Skeletal muscle tissue (tissue), 3 donors: ENCODE measurements at regions not wholly inside any gene's neighbourhood (a gene's known extent, or its start where the extent isn't known, plus 50 kb on each side); places are given as distances from the start of the nearest gene placed in this dataset.

ENCODE experiments used
- H3K27ac ChIP-seq: one replicate; pipeline ENCODE4 v1.7.0; 2013; ENCODE audit warnings: mild to moderate bottlenecking, low read depth, low read length, inconsistent platforms
- H3K27me3 ChIP-seq, 3 donors: one replicate each; pipeline ENCODE4 v1.7.0; 2013; ENCODE audit warnings: low read length in 3 of 3; ENCODE audit not compliant: control insufficient read depth in 3 of 3, insufficient read depth in 3 of 3
- H3K36me3 ChIP-seq, 3 donors: one replicate each; pipeline ENCODE4 v1.7.0; 2013; ENCODE audit warnings: low read length in 3 of 3; ENCODE audit not compliant: control insufficient read depth in 3 of 3, insufficient read depth in 3 of 3
- H3K4me1 ChIP-seq, 3 donors: one replicate each; pipeline ENCODE4 v1.7.0; 2013; ENCODE audit warnings: low read length in 3 of 3, mild to moderate bottlenecking in 3 of 3; ENCODE audit not compliant: control insufficient read depth in 3 of 3, insufficient read depth in 3 of 3
- H3K4me3 ChIP-seq, 3 donors: one replicate each; pipeline ENCODE4 v1.7.0; 2013; ENCODE audit warnings: low read length in 3 of 3
- H3K9ac ChIP-seq, 3 donors: one replicate each; pipeline ENCODE4 v1.7.0; 2013; ENCODE audit warnings: low read length in 3 of 3, mild to moderate bottlenecking in 3 of 3, moderate library complexity in 2 of 3, low read depth in 1 of 3
- H3K9me3 ChIP-seq, 3 donors: one replicate each; pipeline ENCODE4 v1.7.0; 2013; ENCODE audit warnings: low read length in 3 of 3; ENCODE audit not compliant: control insufficient read depth in 3 of 3
- donor health status: Osteomylitis.

DNA sequence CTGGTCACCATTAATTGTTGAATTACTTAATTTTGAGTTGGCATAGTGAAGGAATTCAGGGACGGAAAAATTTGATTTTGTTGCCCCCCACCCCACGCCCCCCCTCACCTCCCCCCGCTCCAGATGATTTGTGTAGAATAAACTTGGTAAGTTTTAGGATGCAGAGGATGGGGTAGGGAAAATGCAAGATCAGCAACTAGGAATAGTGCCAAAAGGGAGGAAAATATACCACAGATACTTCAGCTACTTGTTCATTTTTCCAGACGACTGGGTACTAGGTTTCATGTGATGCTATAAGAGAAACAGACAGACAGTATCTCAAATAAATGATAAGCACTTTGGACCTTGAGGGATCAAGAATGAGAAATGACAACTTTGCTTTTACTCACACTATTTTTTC is 862.2 kb upstream of the SEMA6A start:
- Histone ChIP-seq H3K27me3 (no peaks in the 10 kb centered on the region), H3K9me3 (no peaks in the 10 kb centered on the region), H3K4me1 (no peaks in the 10 kb centered on the region), H3K27ac (no peak overlapping the region), H3K36me3 (no peaks in the 10 kb centered on the region), H3K4me3 (no peak overlapping the region), H3K9ac (no peak overlapping the region)

DNA sequence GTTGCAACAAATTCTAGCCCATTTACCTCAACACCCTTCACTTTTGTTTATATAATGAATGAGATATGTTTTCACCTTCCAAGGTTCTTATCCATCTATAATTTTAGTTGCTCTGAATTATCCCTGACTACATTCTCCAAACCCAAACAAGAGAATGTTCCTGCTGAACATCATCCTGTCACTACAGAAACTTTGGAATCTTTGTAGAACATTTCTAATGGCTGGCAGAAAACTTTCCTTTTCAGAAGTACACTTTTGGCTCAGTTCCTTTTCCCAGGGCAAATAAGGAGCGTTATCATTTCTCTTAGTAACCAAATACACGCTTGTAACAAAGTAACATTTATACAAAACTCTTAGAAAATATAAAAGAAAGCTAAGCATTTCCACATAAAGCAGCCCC is 860.6 kb upstream of the SEMA6A start:
- Histone ChIP-seq H3K4me1 (no peaks in the 10 kb centered on the region), H3K4me3 (no peak overlapping the region), H3K36me3 (no peaks in the 10 kb centered on the region), H3K27ac (no peak overlapping the region), H3K9me3 (no peaks in the 10 kb centered on the region), H3K9ac (no peak overlapping the region), H3K27me3 (no peaks in the 10 kb centered on the region)

DNA sequence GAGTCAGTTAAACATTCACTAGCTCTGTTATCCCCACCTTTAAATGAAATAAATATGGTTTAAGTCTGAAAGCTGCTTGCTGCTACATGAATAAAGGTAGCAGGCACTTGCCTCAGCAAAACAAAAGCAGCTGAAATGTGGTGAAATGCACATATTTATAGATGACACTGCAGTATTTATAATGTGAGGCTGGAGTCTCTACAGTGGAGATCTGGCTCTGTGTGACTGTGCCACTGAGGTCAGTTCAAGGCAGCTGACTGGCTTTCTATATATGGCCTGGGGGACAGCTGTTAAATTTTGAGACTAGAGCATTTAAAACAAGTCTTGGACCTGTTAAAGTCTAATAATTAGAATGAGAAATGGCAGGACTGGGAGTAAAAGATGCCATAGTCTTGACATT is 859.6 kb upstream of the SEMA6A start:
- H3K27me3 ChIP-seq = no peaks in the 10 kb centered on the region

GRCh38 chr5:117433818-117434217 is 859.2 kb upstream of the SEMA6A start:
- no peaks in the 10 kb centered on the region for H3K4me1 ChIP-seq
- no peak overlapping the region for H3K27ac ChIP-seq
- H3K27me3 ChIP-seq = no peaks in the 10 kb centered on the region
- H3K9me3 ChIP-seq = no peaks in the 10 kb centered on the region
- no peaks in the 10 kb centered on the region for H3K36me3 ChIP-seq
- no peak overlapping the region for H3K4me3 ChIP-seq
- no peak overlapping the region for H3K9ac ChIP-seq

More for the DNA sequence above, 859.6 kb upstream of the SEMA6A start:
- H3K4me3 ChIP-seq = no peak overlapping the region
- H3K27ac ChIP-seq = no peak overlapping the region
- H3K9ac ChIP-seq = no peak overlapping the region
- no peaks in the 10 kb centered on the region for H3K36me3 ChIP-seq
- H3K9me3 ChIP-seq = no peaks in the 10 kb centered on the region
- H3K4me1 ChIP-seq = no peaks in the 10 kb centered on the region

- no peak overlapping the region for H3K4me3 ChIP-seq
- no peaks in the 10 kb centered on the region for H3K4me1 ChIP-seq
- no peaks in the 10 kb centered on the region for H3K9me3 ChIP-seq
- no peaks in the 10 kb centered on the region for H3K27me3 ChIP-seq
- no peaks in the 10 kb centered on the region for H3K36me3 ChIP-seq
- no peak overlapping the region for H3K27ac ChIP-seq
- no peak overlapping the region for H3K9ac ChIP-seq
Observed at GRCh38 chr5:117431091-117431490, 856.5 kb upstream of the SEMA6A start.

DNA sequence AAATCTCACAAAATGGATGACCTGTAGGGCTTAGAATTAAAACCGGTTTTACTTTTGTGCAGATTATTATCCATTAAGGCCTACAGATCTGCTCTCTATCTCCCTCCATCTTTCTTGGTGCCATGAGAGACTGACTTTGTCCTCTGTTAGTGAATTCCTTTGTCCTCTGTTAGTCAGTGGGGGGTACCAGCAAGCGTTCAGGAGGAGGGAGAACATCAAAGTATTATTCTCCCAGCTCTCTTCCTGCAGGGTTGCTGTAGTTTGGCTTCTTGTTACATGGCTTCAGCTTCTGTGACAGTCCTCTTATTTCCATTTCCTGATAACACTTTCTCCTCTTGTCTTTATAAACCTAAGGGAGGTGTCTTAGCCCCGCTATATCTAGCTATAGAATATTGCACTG is 850.5 kb upstream of the SEMA6A start:
- Histone ChIP-seq H3K9me3 (no peaks in the 10 kb centered on the region), H3K9ac (no peak overlapping the region), H3K36me3 (no peaks in the 10 kb centered on the region), H3K4me3 (no peak overlapping the region), H3K27me3 (no peaks in the 10 kb centered on the region), H3K27ac (no peak overlapping the region), H3K4me1 (no peaks in the 10 kb centered on the region)

GRCh38 chr5:117424559-117424958 is 849.9 kb upstream of the SEMA6A start:
- H3K36me3 ChIP-seq = no peaks in the 10 kb centered on the region
- no peak overlapping the region for H3K4me3 ChIP-seq
- H3K27me3 ChIP-seq = no peaks in the 10 kb centered on the region
- H3K4me1 ChIP-seq = no peaks in the 10 kb centered on the region
- no peak overlapping the region for H3K9ac ChIP-seq
- H3K9me3 ChIP-seq = no peaks in the 10 kb centered on the region
- no peak overlapping the region for H3K27ac ChIP-seq

- no peaks in the 10 kb centered on the region for H3K36me3 ChIP-seq
- H3K27me3 ChIP-seq = no peaks in the 10 kb centered on the region
- no peaks in the 10 kb centered on the region for H3K4me1 ChIP-seq
- H3K9ac ChIP-seq = no peak overlapping the region
- no peaks in the 10 kb centered on the region for H3K9me3 ChIP-seq
- H3K27ac ChIP-seq = no peak overlapping the region
- H3K4me3 ChIP-seq = no peak overlapping the region
Observed at GRCh38 chr5:117417501-117417900, 842.9 kb upstream of the SEMA6A start.

DNA sequence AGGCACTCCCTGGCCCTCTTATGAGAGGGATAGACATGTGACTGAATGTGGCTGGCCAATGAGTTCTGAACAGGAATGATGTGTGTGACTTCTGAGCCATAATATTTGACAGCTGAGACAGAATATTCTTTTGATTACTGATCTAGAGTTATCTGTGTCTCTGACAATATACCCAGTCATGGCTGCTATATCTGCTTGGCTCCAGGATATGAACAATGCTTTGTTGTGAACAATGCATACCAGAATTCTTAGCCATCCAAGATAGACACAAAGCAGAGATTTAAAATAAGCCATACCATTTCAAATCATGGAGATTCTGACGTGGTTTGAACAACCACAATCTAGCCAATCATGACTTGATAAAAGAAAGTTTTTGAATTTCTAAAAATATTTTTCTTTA is 840.3 kb upstream of the SEMA6A start:
- Histone ChIP-seq H3K27me3 (no peaks in the 10 kb centered on the region), H3K4me3 (no peak overlapping the region), H3K4me1 (no peaks in the 10 kb centered on the region), H3K27ac (no peak overlapping the region), H3K9me3 (no peaks in the 10 kb centered on the region), H3K36me3 (no peaks in the 10 kb centered on the region), H3K9ac (no peak overlapping the region)

DNA sequence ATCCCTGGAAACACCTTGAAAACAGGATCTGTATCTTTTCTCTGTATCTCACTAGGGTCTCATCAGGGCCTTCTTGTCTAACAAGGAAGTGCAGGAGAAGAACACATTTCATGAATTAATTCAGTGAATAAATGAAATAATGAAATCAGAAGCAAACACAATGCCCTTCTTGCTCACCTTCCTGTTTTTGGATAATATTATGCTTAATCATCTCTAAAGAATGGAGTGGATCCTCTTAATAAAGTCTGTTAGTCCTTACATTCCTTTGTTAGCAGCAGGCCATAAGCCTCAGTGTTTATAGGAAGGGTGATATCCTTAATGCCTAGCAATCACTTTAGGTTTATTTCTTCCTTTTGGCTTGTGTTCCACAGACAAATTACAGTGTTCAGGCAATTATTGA is 837.1 kb upstream of the SEMA6A start:
- no peak overlapping the region for H3K27ac ChIP-seq
- H3K36me3 ChIP-seq = no peaks in the 10 kb centered on the region
- no peaks in the 10 kb centered on the region for H3K9me3 ChIP-seq
- H3K4me1 ChIP-seq = no peaks in the 10 kb centered on the region
- no peak overlapping the region for H3K4me3 ChIP-seq
- no peak overlapping the region for H3K9ac ChIP-seq
- no peaks in the 10 kb centered on the region for H3K27me3 ChIP-seq

- Histone ChIP-seq H3K36me3 (no peaks in the 10 kb centered on the region), H3K9ac (no peak overlapping the region), H3K27ac (no peak overlapping the region), H3K4me3 (no peak overlapping the region), H3K27me3 (no peaks in the 10 kb centered on the region), H3K9me3 (no peaks in the 10 kb centered on the region), H3K4me1 (no peaks in the 10 kb centered on the region)
Observed at GRCh38 chr5:117405197-117405596, 830.6 kb upstream of the SEMA6A start.
